Psoas muscle (tissue), 7 donors: ENCODE measurements at regions not wholly inside any gene's neighbourhood (a gene's known extent, or its start where the extent isn't known, plus 50 kb on each side); places are given as distances from the start of the nearest gene placed in this dataset.

ENCODE experiments used
- ATAC-seq, 4 donors: fragments of 200-7000 bp; cut with Tn5 transposase; one replicate each; pipeline ENCODE4 v1.9.1; 2020; ENCODE audit warnings: moderate library complexity in 3 of 4, mild to moderate bottlenecking in 2 of 4
- DNase-seq, 2 donors: peaks; one replicate each; pipeline ENCODE4 v3.0.0-alpha.2; 2020
- H3K27ac ChIP-seq: fragments of 200-600 bp; one replicate; pipeline ENCODE4 v1.8.0; 2022
- H3K27me3 ChIP-seq, 3 donors: fragments of 200-600 bp in 1 of 3; one replicate each; pipeline versions ENCODE4 v1.6.1 to v1.8.0; 2013 to 2022; ENCODE audit warnings: low read length in 2 of 3, mild to moderate bottlenecking in 2 of 3, moderate library complexity in 1 of 3; ENCODE audit not compliant: insufficient read depth in 3 of 3
- H3K36me3 ChIP-seq, 2 donors: fragments of 200-600 bp in 1 of 2; one replicate each; pipeline versions ENCODE4 v1.6.1 to v1.8.0; 2013 to 2022; ENCODE audit warnings: low read depth in 1 of 2, mild to moderate bottlenecking in 1 of 2, moderate library complexity in 1 of 2; ENCODE audit not compliant: insufficient read depth in 1 of 2
- H3K4me1 ChIP-seq: fragments of 200-600 bp; one replicate; pipeline ENCODE4 v1.8.0; 2022
- H3K4me3 ChIP-seq: fragments of 200-600 bp; one replicate; pipeline ENCODE4 v1.8.0; 2022; ENCODE audit warnings: mild to moderate bottlenecking
- H3K9me3 ChIP-seq: fragments of 200-600 bp; one replicate; pipeline ENCODE4 v1.8.0; 2022
- CTCF ChIP-seq: fragments of 200-600 bp; IDR thresholded peaks from one replicate; pipeline ENCODE4 v1.8.0; 2022; ENCODE audit warnings: antibody characterized with exemption
- WGBS, 3 donors: extraction: QIAGEN DNeasy Blood & Tissue Kit; methylation state at CpG; one replicate each; pipeline versions ENCODE4 v1.1.6 to v1.1.7; 2013; 5-methylcytosine and 5-hydroxymethylcytosine counted together
- intact Hi-C, 2 donors: fragments of 100-400 bp; cut with DNase I; formaldehyde crosslinking; loops; one replicate each; pipeline versions ENCODE4 v1.11.0 to v1.14.2; 2022
- donor health status: healthy with polysubstance abuse.
- donor health status: DM: no; HTN: no; CAD: no; lungs with moderate emphysema.
- donor health status: Bipolar disorder and iron deficiency.
- donor health status: healthy.
- donor health status: DM: yes; HTN: yes; CAD: no.
- donor health status: DM: no; HTN: no; CAD: no.
- donor health status: DM: yes; HTN: yes; CAD: no.

- Histone ChIP-seq H3K4me1 (no peaks in the 10 kb centered on the region), H3K36me3 (no peaks in the 10 kb centered on the region), H3K27me3 (no peaks in the 10 kb centered on the region), H3K27ac (no peak overlapping the region), H3K4me3 (no peak overlapping the region), H3K9me3 (no peaks in the 10 kb centered on the region)
- intact Hi-C loops: loop anchor here (10.0 kb wide), 2 partner anchors 156 to 266 kb away; partner anchors contain the start of gene EGLN3 (in 1 of the 2)
- no peak for ATAC-seq
- 38 to 71% (median 46%) methylated on average over 7 of the region's 7 CpGs for WGBS, 3 donors
- no peak for DNase-seq
- TF ChIP-seq CTCF: no peak
These were observed 241.1 kb downstream of the SPTSSA start for GRCh38 chr14:34220921-34221320.

- WGBS, 3 donors: 50 to 83% (median 66%) methylated on average over 2 of the region's 2 CpGs
- no peak for ATAC-seq
- Histone ChIP-seq H3K4me1 (no peaks in the 10 kb centered on the region), H3K9me3 (no peaks in the 10 kb centered on the region), H3K36me3 (no peaks in the 10 kb centered on the region), H3K27ac (no peak overlapping the region), H3K27me3 (no peaks in the 10 kb centered on the region), H3K4me3 (no peak overlapping the region)
- intact Hi-C loops: loop anchor here (10.0 kb wide), 2 partner anchors 156 to 266 kb away; partner anchors contain the start of gene EGLN3 (in 1 of the 2)
- TF ChIP-seq CTCF: no peak
- no peak for DNase-seq
These were observed 241.7 kb downstream of the SPTSSA start for GRCh38 chr14:34220378-34220706.

DNA sequence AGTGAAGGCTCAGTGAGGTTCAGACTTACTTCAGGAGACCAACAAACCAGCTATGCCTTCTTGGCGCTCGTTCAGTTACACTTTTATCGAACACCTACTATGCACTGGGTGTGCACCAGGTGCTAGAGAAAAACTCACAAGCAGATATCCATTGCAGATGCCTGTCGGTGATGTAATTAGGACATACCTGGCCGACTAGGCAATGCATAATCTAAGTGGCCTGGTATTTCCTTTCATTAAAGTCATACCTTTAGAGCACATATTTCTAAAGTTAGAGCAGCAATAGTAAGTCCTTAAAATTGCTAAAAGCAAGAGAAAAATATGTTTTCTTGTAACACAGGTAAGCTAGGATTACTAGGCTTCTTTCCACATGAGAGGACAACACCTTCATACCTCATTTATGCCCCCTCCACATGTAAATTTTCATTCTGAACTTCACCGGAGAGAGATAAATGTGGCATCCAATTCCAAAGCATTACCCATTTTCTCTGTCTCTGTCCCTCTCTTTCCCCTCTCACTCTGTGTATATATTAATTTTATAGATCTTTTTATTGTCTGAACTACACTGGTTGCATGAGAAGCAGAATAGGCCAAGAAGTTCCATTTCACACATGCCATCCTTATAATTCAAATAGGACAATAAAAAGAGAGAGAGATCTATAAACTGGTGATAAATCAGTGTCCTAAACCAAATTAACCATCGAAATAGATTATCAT lies 242.2 kb downstream of the SPTSSA start:
- Histone ChIP-seq H3K4me3 (no peak overlapping the region), H3K9me3 (no peaks in the 10 kb centered on the region), H3K27ac (no peak overlapping the region), H3K4me1 (no peaks in the 10 kb centered on the region), H3K27me3 (no peaks in the 10 kb centered on the region), H3K36me3 (no peaks in the 10 kb centered on the region)
- DNase-seq (no peak), ATAC-seq (no peak)
- 88 to 89% (median 89%) methylated on average over 7 of the region's 7 CpGs for WGBS, 3 donors
- intact Hi-C loops: loop anchor here (10.0 kb wide), 2 partner anchors 155 to 265 kb away; partner anchors contain the start of gene EGLN3 (in 1 of the 2)
- TF ChIP-seq CTCF: no peak

GRCh38 chr14:34218881-34219280 lies 243.2 kb downstream of the SPTSSA start:
- no peak for TF ChIP-seq CTCF
- no peaks in the 10 kb centered on the region for H3K27me3 ChIP-seq
- no peaks in the 10 kb centered on the region for H3K9me3 ChIP-seq
- intact Hi-C loops: no loop called here
- H3K4me3 ChIP-seq: no peak overlapping the region
- WGBS, 3 donors: 91 to 97% (median 91%) methylated on average over 2 of the region's 2 CpGs
- H3K36me3 ChIP-seq: no peaks in the 10 kb centered on the region
- H3K27ac ChIP-seq: no peak overlapping the region
- DNase-seq: no peak
- no peak for ATAC-seq
- no peaks in the 10 kb centered on the region for H3K4me1 ChIP-seq

GRCh38 chr14:34214961-34215360 lies 247.1 kb downstream of the SPTSSA start:
- Histone ChIP-seq H3K9me3 (no peaks in the 10 kb centered on the region), H3K4me1 (no peaks in the 10 kb centered on the region), H3K36me3 (no peaks in the 10 kb centered on the region), H3K4me3 (no peak overlapping the region), H3K27ac (no peak overlapping the region), H3K27me3 (no peaks in the 10 kb centered on the region)
- DNase-seq: no peak
- TF ChIP-seq CTCF: no peak
- ATAC-seq: no peak
- intact Hi-C loops: no loop called here
- 83 to 91% (median 86%) methylated on average over 4 to 5 of the region's 5 CpGs for WGBS, 3 donors
